ENCODE measurements at regions not wholly inside any gene's neighbourhood (a gene's known extent, or its start where the extent isn't known, plus 50 kb on each side); places are given as distances from the start of the nearest gene placed in this dataset.

DNA sequence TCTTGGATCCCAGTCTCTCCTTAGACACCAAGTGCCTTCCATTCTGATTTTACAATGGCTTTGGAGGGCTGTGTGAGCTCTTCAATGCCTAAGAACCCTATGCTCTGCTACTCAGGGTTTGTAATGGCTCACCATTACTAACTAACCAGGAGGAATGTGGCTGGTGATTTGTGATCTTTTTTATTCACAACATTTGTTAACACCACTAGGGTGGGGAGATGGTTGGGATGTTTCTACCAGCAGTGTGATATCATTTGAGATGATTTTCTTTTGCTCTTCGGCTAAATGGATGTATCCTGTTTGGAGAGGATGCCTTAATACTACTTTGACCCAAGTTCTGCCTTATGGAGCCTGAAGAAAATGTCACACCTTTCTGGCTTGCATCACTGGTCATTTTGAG lies 226.9 kb downstream of the MFSD1 start:
- ChIA-PET POLR2A (no interaction called here), CTCF (no interaction called here)
- 0 out of 2 replicates have a peak, but pooled peaks cover 3% of the 10 kb centered on the region for H3K4me1 ChIP-seq (ENCODE audit: control insufficient read depth, insufficient read depth, low read length)
- TF ChIP-seq ZFP69B (tag by site-specific recombination; IDR thresholded peaks at IDR 0.05): no peak
- TF ChIP-seq ZNF146 (tag by site-specific recombination; IDR thresholded peaks at IDR 0.05): no peak
- TF ChIP-seq ZNF37A (tag by site-specific recombination; IDR thresholded peaks at IDR 0.05): no peak
- no peak for TF ChIP-seq KLF9 (tag by site-specific recombination; IDR thresholded peaks at IDR 0.05; ENCODE audit: low read depth)
- TF ChIP-seq, protein P1, sequence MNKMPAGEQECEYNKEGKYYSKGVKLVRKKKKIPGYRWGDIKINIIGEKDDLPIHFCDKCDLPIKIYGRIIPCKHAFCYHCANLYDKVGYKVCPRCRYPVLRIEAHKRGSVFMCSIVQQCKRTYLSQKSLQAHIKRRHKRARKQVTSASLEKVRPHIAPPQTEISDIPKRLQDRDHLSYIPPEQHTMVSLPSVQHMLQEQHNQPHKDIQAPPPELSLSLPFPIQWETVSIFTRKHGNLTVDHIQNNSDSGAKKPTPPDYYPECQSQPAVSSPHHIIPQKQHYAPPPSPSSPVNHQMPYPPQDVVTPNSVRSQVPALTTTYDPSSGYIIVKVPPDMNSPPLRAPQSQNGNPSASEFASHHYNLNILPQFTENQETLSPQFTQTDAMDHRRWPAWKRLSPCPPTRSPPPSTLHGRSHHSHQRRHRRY (tag by site-specific recombination; IDR thresholded peaks at IDR 0.05): no peak
- TF ChIP-seq PRDM1 (tag by site-specific recombination; IDR thresholded peaks at IDR 0.05): no peak
- no peak for TF ChIP-seq ZNF114 (tag by site-specific recombination; IDR thresholded peaks at IDR 0.05)
- TF ChIP-seq ZNF16 (tag by site-specific recombination; IDR thresholded peaks at IDR 0.05; ENCODE audit: low read depth): no peak
- TF ChIP-seq RBAK (tag by site-specific recombination; IDR thresholded peaks at IDR 0.05): no peak
- TF ChIP-seq ZNF76 (tag by site-specific recombination; IDR thresholded peaks at IDR 0.05; ENCODE audit: borderline replicate concordance, low read depth): no peak
- TF ChIP-seq, protein P2, sequence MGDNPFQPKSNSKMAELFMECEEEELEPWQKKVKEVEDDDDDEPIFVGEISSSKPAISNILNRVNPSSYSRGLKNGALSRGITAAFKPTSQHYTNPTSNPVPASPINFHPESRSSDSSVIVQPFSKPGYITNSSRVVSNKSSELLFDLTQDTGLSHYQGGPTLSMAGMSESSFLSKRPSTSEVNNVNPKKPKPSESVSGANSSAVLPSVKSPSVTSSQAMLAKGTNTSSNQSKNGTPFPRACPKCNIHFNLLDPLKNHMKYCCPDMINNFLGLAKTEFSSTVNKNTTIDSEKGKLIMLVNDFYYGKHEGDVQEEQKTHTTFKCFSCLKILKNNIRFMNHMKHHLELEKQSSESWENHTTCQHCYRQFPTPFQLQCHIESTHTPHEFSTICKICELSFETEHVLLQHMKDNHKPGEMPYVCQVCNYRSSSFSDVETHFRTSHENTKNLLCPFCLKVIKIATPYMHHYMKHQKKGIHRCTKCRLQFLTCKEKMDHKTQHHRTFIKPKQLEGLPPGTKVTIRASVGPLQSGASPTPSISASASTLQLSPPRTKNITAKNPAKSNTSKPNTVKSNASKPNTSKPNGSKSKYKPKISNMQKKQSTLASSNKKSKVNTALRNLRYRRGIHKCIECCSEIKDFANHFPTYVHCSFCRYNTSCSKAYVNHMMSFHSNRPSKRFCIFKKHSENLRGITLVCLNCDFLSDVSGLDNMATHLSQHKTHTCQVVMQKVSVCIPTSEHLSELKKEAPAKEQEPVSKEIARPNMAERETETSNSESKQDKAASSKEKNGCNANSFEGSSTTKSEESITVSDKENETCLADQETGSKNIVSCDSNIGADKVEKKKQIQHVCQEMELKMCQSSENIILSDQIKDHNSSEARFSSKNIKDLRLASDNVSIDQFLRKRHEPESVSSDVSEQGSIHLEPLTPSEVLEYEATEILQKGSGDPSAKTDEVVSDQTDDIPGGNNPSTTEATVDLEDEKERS (tag by site-specific recombination; IDR thresholded peaks at IDR 0.05): no peak
- TF ChIP-seq ZNF596 (tag by site-specific recombination; IDR thresholded peaks at IDR 0.05): no peak
- TF ChIP-seq ZNF221 (tag by site-specific recombination; IDR thresholded peaks at IDR 0.05; ENCODE audit: borderline replicate concordance): no peak
- H3K36me3 ChIP-seq (ENCODE audit: control insufficient read depth in 2 of 2, insufficient read depth in 1 of 2, low read length in 2 of 2): no peaks in the 10 kb centered on the region
- no peaks in the 10 kb centered on the region for H3K9me3 ChIP-seq (ENCODE audit: control insufficient read depth, insufficient read depth, low read depth, low read length)
- H3K4me3 ChIP-seq (ENCODE audit: low read depth, low read length): no peak overlapping the region
- no peak overlapping the region for H3K27ac ChIP-seq (ENCODE audit: extremely low read depth, low read depth, low read length)

GRCh38 chr3:159029306-159030026 lies 227.6 kb downstream of the MFSD1 start:
- TF ChIP-seq ZNF18 (tag by site-specific recombination; IDR thresholded peaks at IDR 0.05): no peak
- no peak overlapping the region for H3K4me3 ChIP-seq (ENCODE audit: low read depth, low read length)
- CTCF ChIA-PET: no interaction called here
- no peaks in the 10 kb centered on the region for H3K36me3 ChIP-seq (ENCODE audit: control insufficient read depth in 2 of 2, insufficient read depth in 1 of 2, low read length in 2 of 2)
- H3K9me3 ChIP-seq (ENCODE audit: control insufficient read depth, insufficient read depth, low read depth, low read length): no peaks in the 10 kb centered on the region
- 0 out of 2 replicates have a peak, but pooled peaks cover 3% of the 10 kb centered on the region for H3K4me1 ChIP-seq (ENCODE audit: control insufficient read depth, insufficient read depth, low read length)
- POLR2A ChIA-PET: no interaction called here
- no peak overlapping the region for H3K27ac ChIP-seq (ENCODE audit: extremely low read depth, low read depth, low read length)

GRCh38 chr3:159030138-159030670 lies 228.3 kb downstream of the MFSD1 start:
- no peaks in the 10 kb centered on the region for H3K36me3 ChIP-seq (ENCODE audit: control insufficient read depth in 2 of 2, insufficient read depth in 1 of 2, low read length in 2 of 2)
- no peak overlapping the region for H3K4me3 ChIP-seq (ENCODE audit: low read depth, low read length)
- H3K9me3 ChIP-seq (ENCODE audit: control insufficient read depth, insufficient read depth, low read depth, low read length): no peaks in the 10 kb centered on the region
- POLR2A ChIA-PET: no interaction called here
- H3K27ac ChIP-seq (ENCODE audit: extremely low read depth, low read depth, low read length): no peak overlapping the region
- 0 out of 2 replicates have a peak, but pooled peaks cover 3% of the 10 kb centered on the region for H3K4me1 ChIP-seq (ENCODE audit: control insufficient read depth, insufficient read depth, low read length)
- CTCF ChIA-PET: no interaction called here
- TF ChIP-seq ZNF626 (tag by site-specific recombination; IDR thresholded peaks at IDR 0.05) (no peak), ZNF274 (IDR thresholded peaks at IDR 0.05; ENCODE audit: low read length) (no peak), ZNF274 (tag by site-specific recombination; IDR thresholded peaks at IDR 0.05; ENCODE audit: borderline replicate concordance) (no peak), ZNF521 (tag by site-specific recombination; IDR thresholded peaks at IDR 0.05) (no peak), ZNF48 (tag by site-specific recombination; IDR thresholded peaks at IDR 0.05) (no peak), PRDM6 (tag by site-specific recombination; IDR thresholded peaks at IDR 0.05) (peak; percentile 69)
- TF ChIP-seq, protein P3, sequence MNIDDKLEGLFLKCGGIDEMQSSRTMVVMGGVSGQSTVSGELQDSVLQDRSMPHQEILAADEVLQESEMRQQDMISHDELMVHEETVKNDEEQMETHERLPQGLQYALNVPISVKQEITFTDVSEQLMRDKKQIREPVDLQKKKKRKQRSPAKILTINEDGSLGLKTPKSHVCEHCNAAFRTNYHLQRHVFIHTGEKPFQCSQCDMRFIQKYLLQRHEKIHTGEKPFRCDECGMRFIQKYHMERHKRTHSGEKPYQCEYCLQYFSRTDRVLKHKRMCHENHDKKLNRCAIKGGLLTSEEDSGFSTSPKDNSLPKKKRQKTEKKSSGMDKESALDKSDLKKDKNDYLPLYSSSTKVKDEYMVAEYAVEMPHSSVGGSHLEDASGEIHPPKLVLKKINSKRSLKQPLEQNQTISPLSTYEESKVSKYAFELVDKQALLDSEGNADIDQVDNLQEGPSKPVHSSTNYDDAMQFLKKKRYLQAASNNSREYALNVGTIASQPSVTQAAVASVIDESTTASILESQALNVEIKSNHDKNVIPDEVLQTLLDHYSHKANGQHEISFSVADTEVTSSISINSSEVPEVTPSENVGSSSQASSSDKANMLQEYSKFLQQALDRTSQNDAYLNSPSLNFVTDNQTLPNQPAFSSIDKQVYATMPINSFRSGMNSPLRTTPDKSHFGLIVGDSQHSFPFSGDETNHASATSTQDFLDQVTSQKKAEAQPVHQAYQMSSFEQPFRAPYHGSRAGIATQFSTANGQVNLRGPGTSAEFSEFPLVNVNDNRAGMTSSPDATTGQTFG (tag by site-specific recombination; IDR thresholded peaks at IDR 0.05; ENCODE audit: borderline replicate concordance): no peak

Measured in HEK293 (cell line).